T-cell (primary cell): ENCODE measurements at regions not wholly inside any gene's neighbourhood (a gene's known extent, or its start where the extent isn't known, plus 50 kb on each side); places are given as distances from the start of the nearest gene placed in this dataset.

Experiments used
- ATAC-seq, 4 experiments: fragments of 200-7000 bp in 3 of 4; fragments of 150-1000 bp in 1 of 4; cut with Tn5 transposase; replicated peaks in 1 of 4; 1 replicate in 3 of 4; 2 replicates in 1 of 4; pipeline ENCODE4 v1.10.0; 2021; ENCODE audit warnings: moderate library complexity in 3 of 4, mild to moderate bottlenecking in 2 of 4, moderate number of reproducible peaks in 1 of 4
- CTCF ChIA-PET, 2 donors: fragments of 300-600 bp; sonication (Branson Sonifier 250); formaldehyde crosslinking; loops; one replicate each; lab custom pipeline; 2022; ENCODE audit warnings: antibody characterized with exemption in 2 of 2; lab: Charles Lee
- POLR2A ChIA-PET, 2 donors: fragments of 300-600 bp; sonication (Branson Sonifier 250); formaldehyde crosslinking; loops; one replicate each; lab custom pipeline; 2022; ENCODE audit warnings: antibody characterized with exemption in 2 of 2; lab: Charles Lee
- DNase-seq, 35 experiments: peaks; one replicate each; pipeline versions ENCODE4 v3.0.0 to v3.0.0-alpha.2; 2013 to 2023
- H3K27ac ChIP-seq: one replicate; pipeline ENCODE4 v1.5.1; 2013; ENCODE audit warnings: low read length
- H3K27me3 ChIP-seq, 2 experiments: replicated peaks in 1 of 2; 1 replicate in 1 of 2; 2 replicates in 1 of 2; pipeline versions ENCODE4 v1.6.1 to v1.7.0; 2013; ENCODE audit warnings: low read length in 1 of 2, mixed read lengths in 1 of 2; ENCODE audit not compliant: control insufficient read depth in 2 of 2, insufficient read depth in 2 of 2; ENCODE audit errors: extremely low read depth in 1 of 2
- H3K36me3 ChIP-seq, 2 donors: 1 replicate in 1 of 2; 2 replicates in 1 of 2; pipeline versions ENCODE4 v1.6.1 to v1.7.0; 2013; ENCODE audit warnings: low read length in 1 of 2; ENCODE audit not compliant: control insufficient read depth in 2 of 2, insufficient read depth in 1 of 2; ENCODE audit errors: extremely low read depth in 1 of 2
- H3K4me1 ChIP-seq, 2 experiments: 1 replicate in 1 of 2; 2 replicates in 1 of 2; pipeline versions ENCODE4 v1.6.1 to v1.7.0; 2013; ENCODE audit warnings: low read length in 2 of 2, mixed read lengths in 1 of 2; ENCODE audit not compliant: insufficient read depth in 2 of 2, control insufficient read depth in 1 of 2; ENCODE audit errors: extremely low read depth in 1 of 2
- H3K4me3 ChIP-seq, 2 donors: 1 replicate in 1 of 2; 2 replicates in 1 of 2; pipeline versions ENCODE4 v1.5.1 to v1.7.0; 2013; ENCODE audit warnings: mild to moderate bottlenecking in 2 of 2, low read length in 1 of 2, moderate library complexity in 1 of 2; ENCODE audit not compliant: control insufficient read depth in 1 of 2; ENCODE audit errors: extremely low read depth in 1 of 2
- H3K9me3 ChIP-seq: 2 replicates; pipeline ENCODE4 v1.7.0; 2013
- H3K27ac Mint-ChIP-seq, 2 donors: one replicate each; pipeline ENCODE4 v1.8.0; 2020 to 2021; ENCODE audit warnings: mild to moderate bottlenecking in 2 of 2, mixed read lengths in 2 of 2
- H3K27me3 Mint-ChIP-seq, 2 donors: one replicate each; pipeline ENCODE4 v1.8.0; 2021 to 2022; ENCODE audit warnings: mixed read lengths in 2 of 2
- H3K36me3 Mint-ChIP-seq: one replicate; pipeline ENCODE4 v1.8.0; 2021; ENCODE audit warnings: mixed read lengths
- H3K4me1 Mint-ChIP-seq, 3 donors: one replicate each; pipeline ENCODE4 v1.8.0; 2020 to 2022; ENCODE audit warnings: mixed read lengths in 3 of 3, mild to moderate bottlenecking in 1 of 3
- H3K4me3 Mint-ChIP-seq, 3 donors: one replicate each; pipeline ENCODE4 v1.8.0; 2020 to 2022; ENCODE audit warnings: mild to moderate bottlenecking in 3 of 3, mixed read lengths in 3 of 3, moderate library complexity in 3 of 3
- H3K9me3 Mint-ChIP-seq, 3 donors: one replicate each; pipeline ENCODE4 v1.8.0; 2020 to 2022; ENCODE audit warnings: mixed read lengths in 3 of 3
- WGBS: methylation state at CpG from one replicate; pipeline ENCODE4 v1.1.5; 2013; ENCODE audit warnings: missing lambda C conversion rate; ENCODE audit not compliant: insufficient coverage; 5-methylcytosine and 5-hydroxymethylcytosine counted together

DNA sequence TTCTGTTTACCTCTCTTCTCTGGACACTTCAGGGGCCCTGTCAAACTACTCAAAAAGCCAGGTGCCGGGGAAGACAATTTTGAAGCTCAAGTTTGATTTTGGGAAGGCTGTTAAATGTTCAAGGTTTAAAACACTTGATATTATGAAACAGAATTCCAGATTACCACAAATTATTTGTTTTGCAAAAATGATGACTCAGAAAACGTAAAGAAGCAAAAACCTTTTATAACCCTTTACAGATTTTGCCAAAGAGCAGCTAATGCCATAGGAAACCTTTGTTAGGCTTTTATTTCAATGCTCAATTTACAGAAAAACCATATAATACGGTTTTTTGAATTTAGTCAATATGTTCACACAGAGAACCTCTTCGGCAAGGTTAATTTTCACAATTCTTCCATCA is 593.4 kb upstream of the ZP4 start:
- H3K4me3 Mint-ChIP-seq: no peak overlapping the region
- H3K27me3 ChIP-seq: no peaks in the 10 kb centered on the region
- H3K9me3 ChIP-seq: no peaks in the 10 kb centered on the region
- no peaks in the 10 kb centered on the region for H3K36me3 ChIP-seq
- 57% methylated on average over 2 of the region's 4 CpGs for WGBS
- H3K4me1 ChIP-seq: no peaks in the 10 kb centered on the region
- H3K4me1 Mint-ChIP-seq: no peaks in the 10 kb centered on the region
- H3K9me3 Mint-ChIP-seq: peaks cover 2 to 9% (median 8%) of the 10 kb centered on the region in 3 donors
- no peak overlapping the region for H3K4me3 ChIP-seq
- H3K27me3 Mint-ChIP-seq: no peaks in the 10 kb centered on the region
- no peak for DNase-seq
- H3K27ac Mint-ChIP-seq: no peak overlapping the region
- H3K27ac ChIP-seq: no peak overlapping the region
- CTCF ChIA-PET: no interaction called here
- no peaks in the 10 kb centered on the region for H3K36me3 Mint-ChIP-seq
- POLR2A ChIA-PET: no interaction called here
- no peak for ATAC-seq

DNA sequence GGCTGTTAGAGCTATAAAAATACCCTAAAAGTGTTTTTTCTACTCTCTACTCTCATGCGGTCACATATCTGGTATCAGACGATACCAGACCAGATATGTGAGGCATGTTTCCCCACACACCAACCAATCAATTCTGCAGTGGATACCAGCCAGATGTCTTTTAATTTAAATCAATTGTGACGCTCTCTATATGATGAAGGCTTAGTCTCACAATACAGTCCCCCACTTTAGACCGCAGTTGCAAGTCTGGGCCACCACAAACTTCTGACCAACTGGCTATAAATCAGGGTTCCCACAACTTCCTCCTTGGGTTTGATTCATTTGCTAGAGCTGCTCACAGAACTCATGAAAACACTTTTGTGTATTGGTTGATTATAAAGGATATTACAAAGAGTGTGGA is 586.1 kb upstream of the ZP4 start:
- no peaks in the 10 kb centered on the region for H3K27me3 Mint-ChIP-seq
- ATAC-seq: no peak

DNA sequence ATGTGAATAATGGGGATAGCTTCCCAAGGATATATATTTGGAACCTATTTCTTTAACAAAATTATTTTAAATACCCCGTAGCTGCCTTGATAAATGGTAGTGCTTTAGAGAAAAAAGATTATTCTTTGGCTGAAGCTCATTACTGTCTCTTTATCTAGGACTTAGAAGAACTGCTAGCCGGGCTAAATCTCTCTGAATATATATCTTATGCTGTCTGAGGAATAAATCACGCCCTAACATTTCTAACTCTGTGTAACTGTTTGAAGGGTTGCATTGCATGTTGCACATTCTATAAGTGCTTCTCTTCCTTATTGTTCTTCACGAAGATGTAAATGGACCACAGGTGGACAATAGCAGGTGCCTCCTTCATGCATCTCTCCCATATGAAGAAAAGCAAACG is 585.0 kb upstream of the ZP4 start:
- Histone ChIP-seq H3K27me3 (no peaks in the 10 kb centered on the region), H3K27ac (no peak overlapping the region), H3K4me1 (no peaks in the 10 kb centered on the region), H3K9me3 (no peaks in the 10 kb centered on the region), H3K4me3 (no peak overlapping the region), H3K36me3 (no peaks in the 10 kb centered on the region)
- ChIA-PET POLR2A (no interaction called here), CTCF (no interaction called here)
- 67% methylated on average over 1 of the region's 5 CpGs for WGBS
- Mint-ChIP-seq H3K36me3 (no peaks in the 10 kb centered on the region), H3K4me3 (no peak overlapping the region), H3K9me3 (peaks cover 0 to 16% (median 2%) of the 10 kb centered on the region in 3 donors), H3K4me1 (no peaks in the 10 kb centered on the region), H3K27me3 (no peaks in the 10 kb centered on the region), H3K27ac (no peak overlapping the region)
- no peak for DNase-seq
- no peak for ATAC-seq

More for the DNA sequence above, 586.1 kb upstream of the ZP4 start:
- Histone ChIP-seq H3K4me1 (no peaks in the 10 kb centered on the region), H3K9me3 (no peaks in the 10 kb centered on the region), H3K27me3 (no peaks in the 10 kb centered on the region), H3K36me3 (no peaks in the 10 kb centered on the region), H3K4me3 (no peak overlapping the region), H3K27ac (no peak overlapping the region)
- DNase-seq: no peak
- H3K27ac Mint-ChIP-seq: no peak overlapping the region
- CTCF ChIA-PET: interaction anchor here in 1 of 2 donors (0.6 kb wide), 1 partner anchor 231 kb away, joined by 3 read pairs; no protein-coding TSS in a partner anchor
- H3K36me3 Mint-ChIP-seq: no peaks in the 10 kb centered on the region
- POLR2A ChIA-PET: no interaction called here
- H3K9me3 Mint-ChIP-seq: peaks cover 0 to 12% (median 2%) of the 10 kb centered on the region in 3 donors
- no peaks in the 10 kb centered on the region for H3K4me1 Mint-ChIP-seq
- WGBS: 33% methylated on average over 1 of the region's 4 CpGs
- no peak overlapping the region for H3K4me3 Mint-ChIP-seq

DNA sequence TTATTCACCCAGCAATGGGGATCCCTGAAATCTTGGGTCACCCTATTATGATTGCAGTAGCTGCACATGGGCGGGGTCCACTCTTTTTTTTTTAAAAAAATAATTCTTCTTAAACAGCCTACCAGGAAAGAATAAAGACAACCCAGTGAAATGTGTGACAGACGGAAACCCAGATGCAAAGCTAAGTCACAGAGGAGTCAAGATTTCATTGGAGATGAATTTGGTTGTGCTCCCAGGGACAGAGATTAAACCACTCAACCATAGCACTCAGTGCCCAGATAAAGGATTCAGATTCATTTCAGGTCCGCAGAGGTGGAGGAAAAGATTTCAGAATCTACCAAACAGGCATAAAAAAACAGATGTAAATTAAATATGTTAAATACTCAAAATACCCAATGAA is 583.5 kb upstream of the ZP4 start:
- POLR2A ChIA-PET: no interaction called here

DNA sequence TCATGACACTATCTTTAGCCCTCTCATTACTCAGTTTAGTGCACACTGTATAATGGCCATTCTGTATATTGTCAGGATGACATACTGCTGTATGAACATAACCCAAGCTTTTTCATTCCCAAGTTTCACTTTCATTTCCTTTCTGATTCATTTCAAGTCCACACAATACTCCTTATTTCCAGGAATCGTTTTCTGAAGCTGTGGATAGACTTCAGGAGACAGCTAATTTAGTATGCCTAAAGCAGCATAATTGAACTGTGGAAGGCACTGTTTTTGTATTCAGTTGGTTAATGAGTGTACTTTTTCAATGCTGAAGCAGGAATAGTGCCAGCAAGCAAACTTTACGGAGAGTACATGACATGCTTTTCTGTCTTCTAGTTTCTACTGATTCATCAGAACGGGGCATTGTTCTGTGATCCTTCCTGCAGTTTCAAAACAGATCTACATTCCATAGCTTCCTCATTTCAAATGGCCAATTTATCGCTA is 578.5 kb upstream of the ZP4 start:
- POLR2A ChIA-PET: no interaction called here
- no peaks in the 10 kb centered on the region for H3K36me3 ChIP-seq
- no peaks in the 10 kb centered on the region for H3K9me3 ChIP-seq
- H3K27ac ChIP-seq: no peak overlapping the region
- 88% methylated on average over 2 of the region's 4 CpGs for WGBS
- DNase-seq (no peak), ATAC-seq (no peak)
- no peaks in the 10 kb centered on the region for H3K27me3 ChIP-seq
- no peaks in the 10 kb centered on the region for H3K4me1 Mint-ChIP-seq
- H3K4me3 ChIP-seq: no peak overlapping the region
- CTCF ChIA-PET: no interaction called here
- no peaks in the 10 kb centered on the region for H3K4me1 ChIP-seq
- peaks cover 2 to 12% (median 10%) of the 10 kb centered on the region in 3 donors for H3K9me3 Mint-ChIP-seq
- no peak overlapping the region for H3K4me3 Mint-ChIP-seq
- no peaks in the 10 kb centered on the region for H3K27me3 Mint-ChIP-seq
- no peak overlapping the region for H3K27ac Mint-ChIP-seq
- no peaks in the 10 kb centered on the region for H3K36me3 Mint-ChIP-seq

More for the DNA sequence above, 583.5 kb upstream of the ZP4 start:
- H3K36me3 Mint-ChIP-seq: no peaks in the 10 kb centered on the region
- WGBS: no CpG with 5 or more reads among the region's 3 CpGs
- ATAC-seq (no peak), DNase-seq (no peak)
- no peak overlapping the region for H3K4me3 Mint-ChIP-seq
- no peak overlapping the region for H3K4me3 ChIP-seq
- H3K36me3 ChIP-seq: no peaks in the 10 kb centered on the region
- CTCF ChIA-PET: no interaction called here
- no peaks in the 10 kb centered on the region for H3K4me1 ChIP-seq
- H3K4me1 Mint-ChIP-seq: no peaks in the 10 kb centered on the region
- H3K27me3 Mint-ChIP-seq: no peaks in the 10 kb centered on the region
- no peak overlapping the region for H3K27ac ChIP-seq
- H3K9me3 Mint-ChIP-seq: peaks cover 0 to 12% (median 0%) of the 10 kb centered on the region in 3 donors
- no peak overlapping the region for H3K27ac Mint-ChIP-seq
- H3K27me3 ChIP-seq: no peaks in the 10 kb centered on the region
- H3K9me3 ChIP-seq: no peaks in the 10 kb centered on the region

DNA sequence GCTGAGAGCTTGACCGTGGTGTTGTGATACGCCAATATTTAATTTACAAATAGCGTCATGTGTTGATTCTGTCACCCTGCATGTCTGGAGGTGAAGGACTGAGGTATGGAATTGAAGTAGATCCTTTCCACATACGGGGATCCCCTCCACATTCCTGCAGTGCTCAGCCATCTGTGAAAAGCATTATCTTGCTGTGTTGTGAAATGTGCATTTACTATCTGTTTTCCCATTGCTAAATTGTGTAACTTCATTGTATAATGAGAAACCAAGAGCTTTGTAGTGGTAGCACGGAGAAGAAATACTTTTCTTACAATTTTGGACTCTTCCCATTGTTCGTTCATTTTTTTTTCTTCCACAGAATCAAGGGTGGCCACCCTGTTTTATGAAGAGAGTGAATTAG is 577.3 kb upstream of the ZP4 start:
- no peak overlapping the region for H3K27ac Mint-ChIP-seq
- DNase-seq: no peak
- H3K4me1 ChIP-seq: no peaks in the 10 kb centered on the region
- H3K27ac ChIP-seq: no peak overlapping the region
- no peak overlapping the region for H3K4me3 ChIP-seq
- POLR2A ChIA-PET: no interaction called here
- H3K4me3 Mint-ChIP-seq: no peak overlapping the region
- no CpG with 5 or more reads among the region's 6 CpGs for WGBS
- CTCF ChIA-PET: no interaction called here
- ATAC-seq: no peak
- no peaks in the 10 kb centered on the region for H3K9me3 ChIP-seq
- H3K27me3 ChIP-seq: no peaks in the 10 kb centered on the region
- H3K4me1 Mint-ChIP-seq: no peaks in the 10 kb centered on the region
- H3K9me3 Mint-ChIP-seq: peaks cover 6 to 15% (median 14%) of the 10 kb centered on the region in 3 donors
- H3K36me3 ChIP-seq: no peaks in the 10 kb centered on the region
- no peaks in the 10 kb centered on the region for H3K27me3 Mint-ChIP-seq
- H3K36me3 Mint-ChIP-seq: no peaks in the 10 kb centered on the region

DNA sequence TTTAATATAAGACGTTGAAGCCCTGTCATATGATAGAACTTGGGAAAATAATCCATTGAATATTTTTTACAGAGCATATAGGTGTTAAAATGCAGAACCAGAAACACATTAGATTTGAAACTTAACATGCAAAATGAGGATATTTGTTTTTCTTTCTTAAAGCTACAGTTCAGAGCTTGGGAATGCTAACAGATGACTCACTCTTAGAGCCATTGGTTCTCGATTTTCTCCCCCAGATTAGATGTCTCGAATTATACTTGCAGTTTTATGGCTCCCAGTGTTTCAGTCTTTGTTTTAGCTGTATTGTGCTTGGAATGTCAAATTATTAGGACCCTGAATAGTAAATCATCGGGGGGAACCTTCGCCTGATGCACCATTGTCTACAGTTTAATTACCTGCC is 575.7 kb upstream of the ZP4 start:
- DNase-seq (no peak), ATAC-seq (no peak)
- peaks cover 14 to 21% (median 19%) of the 10 kb centered on the region in 3 donors for H3K9me3 Mint-ChIP-seq
- Histone ChIP-seq H3K27ac (no peak overlapping the region), H3K4me1 (no peaks in the 10 kb centered on the region), H3K9me3 (no peaks in the 10 kb centered on the region), H3K4me3 (no peak overlapping the region), H3K27me3 (no peaks in the 10 kb centered on the region), H3K36me3 (no peaks in the 10 kb centered on the region)
- H3K4me3 Mint-ChIP-seq: no peak overlapping the region
- no CpG with 5 or more reads among the region's 5 CpGs for WGBS
- H3K27me3 Mint-ChIP-seq: no peaks in the 10 kb centered on the region
- POLR2A ChIA-PET: no interaction called here
- no peak overlapping the region for H3K27ac Mint-ChIP-seq
- H3K4me1 Mint-ChIP-seq: no peaks in the 10 kb centered on the region
- no peaks in the 10 kb centered on the region for H3K36me3 Mint-ChIP-seq
- CTCF ChIA-PET: no interaction called here
